ENCODE measurements at regions not wholly inside any gene's neighbourhood (a gene's known extent, or its start where the extent isn't known, plus 50 kb on each side); places are given as distances from the start of the nearest gene placed in this dataset.

DNA sequence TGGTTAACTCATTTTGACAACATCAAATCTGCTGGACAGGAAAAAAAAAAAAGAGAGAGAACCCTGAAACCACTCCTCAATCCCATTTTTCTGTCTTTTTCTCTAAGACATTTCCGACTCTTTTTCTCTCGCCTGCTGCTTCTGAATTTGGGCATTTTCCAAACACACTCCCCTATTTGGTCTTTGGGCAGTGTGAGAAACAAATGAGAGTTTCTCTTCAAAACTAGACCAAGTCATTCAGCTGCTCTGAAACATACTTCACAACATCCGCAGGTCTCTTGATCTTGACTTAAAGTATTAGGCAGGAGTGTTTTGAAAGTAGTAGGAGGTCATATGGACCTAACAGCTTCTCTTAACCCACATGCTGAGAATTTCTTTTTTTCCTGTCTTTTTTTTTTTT lies 364.8 kb upstream of the ESRRG start:
- Mint-ChIP-seq H3K27me3 (ENCODE audit: unreplicated experiment) (peaks cover 26% of the 10 kb centered on the region), H3K27ac (ENCODE audit: unreplicated experiment) (no peak overlapping the region), H3K4me3 (ENCODE audit: unreplicated experiment) (no peak overlapping the region), H3K36me3 (ENCODE audit: unreplicated experiment) (no peaks in the 10 kb centered on the region), H3K9me3 (ENCODE audit: unreplicated experiment) (no peaks in the 10 kb centered on the region), H3K4me1 (ENCODE audit: unreplicated experiment) (peaks cover 3% of the 10 kb centered on the region)
- TF ChIP-seq, protein P1, sequence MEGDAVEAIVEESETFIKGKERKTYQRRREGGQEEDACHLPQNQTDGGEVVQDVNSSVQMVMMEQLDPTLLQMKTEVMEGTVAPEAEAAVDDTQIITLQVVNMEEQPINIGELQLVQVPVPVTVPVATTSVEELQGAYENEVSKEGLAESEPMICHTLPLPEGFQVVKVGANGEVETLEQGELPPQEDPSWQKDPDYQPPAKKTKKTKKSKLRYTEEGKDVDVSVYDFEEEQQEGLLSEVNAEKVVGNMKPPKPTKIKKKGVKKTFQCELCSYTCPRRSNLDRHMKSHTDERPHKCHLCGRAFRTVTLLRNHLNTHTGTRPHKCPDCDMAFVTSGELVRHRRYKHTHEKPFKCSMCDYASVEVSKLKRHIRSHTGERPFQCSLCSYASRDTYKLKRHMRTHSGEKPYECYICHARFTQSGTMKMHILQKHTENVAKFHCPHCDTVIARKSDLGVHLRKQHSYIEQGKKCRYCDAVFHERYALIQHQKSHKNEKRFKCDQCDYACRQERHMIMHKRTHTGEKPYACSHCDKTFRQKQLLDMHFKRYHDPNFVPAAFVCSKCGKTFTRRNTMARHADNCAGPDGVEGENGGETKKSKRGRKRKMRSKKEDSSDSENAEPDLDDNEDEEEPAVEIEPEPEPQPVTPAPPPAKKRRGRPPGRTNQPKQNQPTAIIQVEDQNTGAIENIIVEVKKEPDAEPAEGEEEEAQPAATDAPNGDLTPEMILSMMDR (IDR thresholded peaks at IDR 0.05): no peak
- no peak for DNase-seq (ENCODE audit: extremely low spot score, unreplicated experiment)

- no peaks in the 10 kb centered on the region for H3K9me3 Mint-ChIP-seq (ENCODE audit: unreplicated experiment)
- no peak overlapping the region for H3K27ac Mint-ChIP-seq (ENCODE audit: unreplicated experiment)
- H3K27me3 Mint-ChIP-seq (ENCODE audit: unreplicated experiment): no peaks in the 10 kb centered on the region
- no peaks in the 10 kb centered on the region for H3K36me3 Mint-ChIP-seq (ENCODE audit: unreplicated experiment)
- TF ChIP-seq, protein P1 (IDR thresholded peaks at IDR 0.05): no peak
- DNase-seq (ENCODE audit: extremely low spot score, unreplicated experiment): no peak
- no peaks in the 10 kb centered on the region for H3K4me1 Mint-ChIP-seq (ENCODE audit: unreplicated experiment)
- no peak overlapping the region for H3K4me3 Mint-ChIP-seq (ENCODE audit: unreplicated experiment)
Observed at GRCh38 chr1:217079584-217079983, 356.4 kb upstream of the ESRRG start.

- H3K27me3 Mint-ChIP-seq (ENCODE audit: unreplicated experiment): no peaks in the 10 kb centered on the region
- H3K4me3 Mint-ChIP-seq (ENCODE audit: unreplicated experiment): no peak overlapping the region
- H3K9me3 Mint-ChIP-seq (ENCODE audit: unreplicated experiment): no peaks in the 10 kb centered on the region
Observed at GRCh38 chr1:217078959-217079358, 355.7 kb upstream of the ESRRG start.

GRCh38 chr1:217078078-217078690 lies 355.0 kb upstream of the ESRRG start:
- H3K36me3 Mint-ChIP-seq (ENCODE audit: unreplicated experiment): no peaks in the 10 kb centered on the region
- H3K9me3 Mint-ChIP-seq (ENCODE audit: unreplicated experiment): no peaks in the 10 kb centered on the region
- H3K4me3 Mint-ChIP-seq (ENCODE audit: unreplicated experiment): no peak overlapping the region
- H3K4me1 Mint-ChIP-seq (ENCODE audit: unreplicated experiment): no peaks in the 10 kb centered on the region
- no peak for DNase-seq (ENCODE audit: extremely low spot score, unreplicated experiment)
- TF ChIP-seq, protein P1 (IDR thresholded peaks at IDR 0.05): no peak
- H3K27ac Mint-ChIP-seq (ENCODE audit: unreplicated experiment): no peak overlapping the region
- H3K27me3 Mint-ChIP-seq (ENCODE audit: unreplicated experiment): no peaks in the 10 kb centered on the region

More at GRCh38 chr1:217078959-217079358, 355.7 kb upstream of the ESRRG start:
- Mint-ChIP-seq H3K4me1 (ENCODE audit: unreplicated experiment) (no peaks in the 10 kb centered on the region), H3K27ac (ENCODE audit: unreplicated experiment) (no peak overlapping the region), H3K36me3 (ENCODE audit: unreplicated experiment) (no peaks in the 10 kb centered on the region)
- TF ChIP-seq, protein P1 (IDR thresholded peaks at IDR 0.05): no peak
- no peak for DNase-seq (ENCODE audit: extremely low spot score, unreplicated experiment)

DNA sequence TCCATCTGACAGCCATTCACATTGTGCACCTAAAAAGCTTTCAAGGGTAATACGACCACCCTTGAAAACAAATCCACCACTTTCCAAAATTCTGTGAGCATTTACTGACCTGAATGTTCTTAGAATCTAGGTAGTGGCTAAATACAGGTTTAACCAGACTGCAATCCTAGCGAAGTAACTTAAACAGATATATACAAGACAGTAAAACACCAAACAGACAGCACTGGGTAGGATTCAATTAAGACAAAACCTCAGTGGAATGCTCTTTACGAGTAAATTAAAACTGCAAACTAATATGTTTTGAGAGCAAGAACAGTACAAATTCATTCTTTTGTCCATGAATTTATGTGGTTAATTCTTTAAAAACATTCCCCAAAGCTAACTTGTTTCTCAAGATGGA lies 354.2 kb upstream of the ESRRG start:
- Mint-ChIP-seq H3K4me3 (ENCODE audit: unreplicated experiment) (no peak overlapping the region), H3K36me3 (ENCODE audit: unreplicated experiment) (no peaks in the 10 kb centered on the region), H3K27ac (ENCODE audit: unreplicated experiment) (no peak overlapping the region), H3K9me3 (ENCODE audit: unreplicated experiment) (no peaks in the 10 kb centered on the region), H3K4me1 (ENCODE audit: unreplicated experiment) (no peaks in the 10 kb centered on the region), H3K27me3 (ENCODE audit: unreplicated experiment) (no peaks in the 10 kb centered on the region)
- DNase-seq (ENCODE audit: extremely low spot score, unreplicated experiment): no peak
- TF ChIP-seq, protein P1 (IDR thresholded peaks at IDR 0.05): no peak

All from osteocyte (in vitro differentiated cells).